HUES6 (cell line): ENCODE measurements at regions not wholly inside any gene's neighbourhood (a gene's known extent, or its start where the extent isn't known, plus 50 kb on each side); places are given as distances from the start of the nearest gene placed in this dataset.

ENCODE experiments used
- H3K27ac ChIP-seq: 2 replicates; pipeline ENCODE4 v1.7.0; 2013; ENCODE audit warnings: low read depth, mild to moderate bottlenecking, low read length, inconsistent platforms
- H3K27me3 ChIP-seq: 2 replicates; pipeline ENCODE4 v1.6.1; 2013; ENCODE audit warnings: low read length; ENCODE audit not compliant: control insufficient read depth, insufficient read depth
- H3K36me3 ChIP-seq: 2 replicates; pipeline ENCODE4 v1.6.1; 2013; ENCODE audit warnings: low read length; ENCODE audit not compliant: control insufficient read depth, insufficient read depth
- H3K4me1 ChIP-seq: 2 replicates; pipeline ENCODE4 v1.6.1; 2013; ENCODE audit warnings: low read length; ENCODE audit not compliant: control insufficient read depth, insufficient read depth
- H3K4me3 ChIP-seq: 2 replicates; pipeline ENCODE4 v1.5.1; 2013; ENCODE audit warnings: low read depth, low read length
- H3K9ac ChIP-seq: one replicate; pipeline ENCODE4 v1.6.1; 2013; ENCODE audit warnings: mild to moderate bottlenecking, low read length
- H3K9me3 ChIP-seq: 2 replicates; pipeline ENCODE4 v1.6.1; 2013; ENCODE audit warnings: low read depth, low read length; ENCODE audit not compliant: control insufficient read depth, insufficient read depth

GRCh38 chr21:27571706-27572105 is 604.8 kb upstream of the ADAMTS5 start:
- Histone ChIP-seq H3K9me3 (no peaks in the 10 kb centered on the region), H3K4me3 (no peak overlapping the region), H3K9ac (no peak overlapping the region), H3K27me3 (no peaks in the 10 kb centered on the region), H3K4me1 (no peaks in the 10 kb centered on the region), H3K36me3 (no peaks in the 10 kb centered on the region), H3K27ac (no peak overlapping the region)

GRCh38 chr21:27570306-27570868 is 603.5 kb upstream of the ADAMTS5 start:
- H3K27me3 ChIP-seq = no peaks in the 10 kb centered on the region
- H3K9me3 ChIP-seq = no peaks in the 10 kb centered on the region
- no peak overlapping the region for H3K9ac ChIP-seq
- no peak overlapping the region for H3K27ac ChIP-seq
- H3K36me3 ChIP-seq = no peaks in the 10 kb centered on the region
- no peak overlapping the region for H3K4me3 ChIP-seq
- H3K4me1 ChIP-seq = no peaks in the 10 kb centered on the region

DNA sequence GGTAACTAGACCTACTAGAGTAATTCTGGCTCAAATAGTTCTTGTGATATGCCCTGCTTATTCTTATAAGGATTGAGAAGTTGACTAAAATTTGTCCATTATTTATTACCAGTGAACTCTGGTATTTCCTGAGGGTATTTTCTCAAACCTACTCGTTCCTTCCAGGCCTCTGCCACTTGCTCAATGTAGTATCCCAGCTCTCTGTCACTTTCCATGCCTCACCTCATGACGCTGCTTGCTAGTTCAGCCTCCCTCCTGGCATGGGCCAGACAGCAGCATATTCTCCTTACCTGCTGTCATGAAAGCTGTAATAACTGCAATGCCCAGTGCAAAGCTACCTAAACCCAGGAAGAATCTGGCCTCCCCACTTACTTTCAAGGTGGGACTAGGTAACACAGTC is 602.9 kb upstream of the ADAMTS5 start:
- Histone ChIP-seq H3K9me3 (no peaks in the 10 kb centered on the region), H3K9ac (no peak overlapping the region), H3K36me3 (no peaks in the 10 kb centered on the region), H3K4me1 (no peaks in the 10 kb centered on the region), H3K4me3 (no peak overlapping the region), H3K27ac (no peak overlapping the region), H3K27me3 (no peaks in the 10 kb centered on the region)

DNA sequence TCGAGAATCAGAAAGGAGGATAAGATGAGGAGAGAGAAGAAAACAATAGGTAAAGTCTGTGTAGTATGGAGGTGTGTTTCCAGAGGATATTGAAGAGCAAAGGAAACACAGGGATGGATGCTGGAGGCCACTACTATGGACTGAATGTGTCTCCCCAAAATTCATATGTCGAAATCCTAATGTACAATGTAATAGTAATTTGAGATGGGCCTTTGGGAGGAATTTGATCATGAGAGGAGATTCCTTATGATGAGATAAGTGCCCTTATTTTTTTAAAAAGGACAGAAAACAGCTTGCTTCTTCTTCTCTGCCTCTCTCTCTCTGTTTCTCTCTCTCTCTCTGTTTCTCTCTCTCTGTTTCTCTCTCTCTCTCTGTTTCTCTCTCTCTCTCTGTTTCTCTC is 602.2 kb upstream of the ADAMTS5 start:
- no peaks in the 10 kb centered on the region for H3K36me3 ChIP-seq
- H3K27me3 ChIP-seq = no peaks in the 10 kb centered on the region
- no peak overlapping the region for H3K4me3 ChIP-seq
- no peaks in the 10 kb centered on the region for H3K9me3 ChIP-seq
- H3K9ac ChIP-seq = no peak overlapping the region
- no peak overlapping the region for H3K27ac ChIP-seq
- H3K4me1 ChIP-seq = no peaks in the 10 kb centered on the region

GRCh38 chr21:27567381-27567780 is 600.5 kb upstream of the ADAMTS5 start:
- no peaks in the 10 kb centered on the region for H3K9me3 ChIP-seq
- H3K36me3 ChIP-seq = no peaks in the 10 kb centered on the region
- no peak overlapping the region for H3K9ac ChIP-seq
- no peaks in the 10 kb centered on the region for H3K4me1 ChIP-seq
- no peak overlapping the region for H3K4me3 ChIP-seq
- no peaks in the 10 kb centered on the region for H3K27me3 ChIP-seq
- no peak overlapping the region for H3K27ac ChIP-seq

GRCh38 chr21:27566521-27566920 is 599.6 kb upstream of the ADAMTS5 start:
- H3K9ac ChIP-seq = no peak overlapping the region
- H3K4me3 ChIP-seq = no peak overlapping the region
- no peaks in the 10 kb centered on the region for H3K9me3 ChIP-seq
- H3K4me1 ChIP-seq = no peaks in the 10 kb centered on the region
- no peaks in the 10 kb centered on the region for H3K27me3 ChIP-seq
- no peak overlapping the region for H3K27ac ChIP-seq
- no peaks in the 10 kb centered on the region for H3K36me3 ChIP-seq

DNA sequence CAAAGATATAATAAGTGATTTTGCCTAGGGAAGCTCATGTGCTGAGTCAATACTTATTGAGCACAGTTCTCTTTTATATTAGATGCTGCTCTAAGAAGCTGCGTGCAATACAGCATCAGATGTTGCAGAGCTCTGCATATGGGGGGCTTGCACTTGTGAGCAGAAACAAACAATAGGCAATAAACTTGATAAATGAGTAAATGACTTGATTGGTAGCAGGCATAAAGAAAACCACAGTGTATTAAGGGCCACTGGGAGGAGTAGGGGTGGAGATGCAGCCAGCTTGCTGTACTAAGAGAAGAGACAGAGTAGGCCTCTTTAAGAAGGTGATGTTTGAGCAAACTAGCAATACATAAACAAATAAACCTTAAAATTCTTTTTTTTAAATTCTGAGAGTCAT is 598.5 kb upstream of the ADAMTS5 start:
- Histone ChIP-seq H3K9me3 (no peaks in the 10 kb centered on the region), H3K36me3 (no peaks in the 10 kb centered on the region), H3K4me1 (no peaks in the 10 kb centered on the region), H3K27ac (no peak overlapping the region), H3K27me3 (no peaks in the 10 kb centered on the region), H3K9ac (no peak overlapping the region), H3K4me3 (no peak overlapping the region)

- Histone ChIP-seq H3K4me1 (no peaks in the 10 kb centered on the region), H3K27me3 (no peaks in the 10 kb centered on the region), H3K4me3 (no peak overlapping the region), H3K9me3 (no peaks in the 10 kb centered on the region), H3K27ac (no peak overlapping the region), H3K9ac (no peak overlapping the region), H3K36me3 (no peaks in the 10 kb centered on the region)
Measured at GRCh38 chr21:27564684-27565301, 597.9 kb upstream of the ADAMTS5 start.

- no peak overlapping the region for H3K9ac ChIP-seq
- no peak overlapping the region for H3K27ac ChIP-seq
- H3K9me3 ChIP-seq = no peaks in the 10 kb centered on the region
- no peak overlapping the region for H3K4me3 ChIP-seq
- H3K27me3 ChIP-seq = no peaks in the 10 kb centered on the region
- no peaks in the 10 kb centered on the region for H3K4me1 ChIP-seq
- H3K36me3 ChIP-seq = no peaks in the 10 kb centered on the region
Measured at GRCh38 chr21:27562303-27562702, 595.4 kb upstream of the ADAMTS5 start.

- no peak overlapping the region for H3K4me3 ChIP-seq
- H3K9ac ChIP-seq = no peak overlapping the region
- no peaks in the 10 kb centered on the region for H3K4me1 ChIP-seq
- no peak overlapping the region for H3K27ac ChIP-seq
- no peaks in the 10 kb centered on the region for H3K27me3 ChIP-seq
- H3K36me3 ChIP-seq = no peaks in the 10 kb centered on the region
- H3K9me3 ChIP-seq = no peaks in the 10 kb centered on the region
Measured at GRCh38 chr21:27561116-27561515, 594.2 kb upstream of the ADAMTS5 start.

- H3K4me1 ChIP-seq = no peaks in the 10 kb centered on the region
- peaks cover 6% of the 10 kb centered on the region for H3K9me3 ChIP-seq
- H3K9ac ChIP-seq = no peak overlapping the region
- no peak overlapping the region for H3K27ac ChIP-seq
- no peaks in the 10 kb centered on the region for H3K36me3 ChIP-seq
- no peaks in the 10 kb centered on the region for H3K27me3 ChIP-seq
- H3K4me3 ChIP-seq = no peak overlapping the region
Measured at GRCh38 chr21:27557356-27557755, 590.5 kb upstream of the ADAMTS5 start.
